GM23338 (cell line): ENCODE measurements at regions not wholly inside any gene's neighbourhood (a gene's known extent, or its start where the extent isn't known, plus 50 kb on each side); places are given as distances from the start of the nearest gene placed in this dataset.

ENCODE experiments used
- ATAC-seq: fragments of 200-7000 bp; cut with Tn5 transposase; 3 replicates; pipeline ENCODE4 v1.9.1; 2020
- DNase-seq: peaks from one replicate; pipeline ENCODE4 v3.0.0-alpha.2; 2015; ENCODE audit warnings: low spot score
- H2AFZ ChIP-seq: fragments of 200-600 bp; sonication (generic); 2 replicates; pipeline ENCODE4 v1.8.0; 2016; ENCODE audit warnings: antibody characterized with exemption, mild to moderate bottlenecking, moderate library complexity
- H3F3A ChIP-seq: fragments of 200-600 bp; sonication (generic); replicated peaks from 2 replicates; pipeline ENCODE4 v1.8.0; 2017; ENCODE audit warnings: antibody characterized with exemption, mixed run types, low read depth
- H3K27ac ChIP-seq: fragments of 200-600 bp; sonication (generic); 2 replicates; pipeline ENCODE4 v1.6.1; 2016; ENCODE audit warnings: low read depth
- H3K27me3 ChIP-seq: fragments of 200-600 bp; sonication (generic); 2 replicates; pipeline ENCODE4 v1.8.0; 2016; ENCODE audit warnings: mild to moderate bottlenecking, mixed run types, moderate library complexity; ENCODE audit not compliant: insufficient read depth
- H3K36me3 ChIP-seq: fragments of 200-600 bp; sonication (generic); 2 replicates; pipeline ENCODE4 v1.8.0; 2016; ENCODE audit warnings: mild to moderate bottlenecking; ENCODE audit not compliant: insufficient read depth
- H3K4me1 ChIP-seq: fragments of 200-600 bp; sonication (generic); 2 replicates; pipeline ENCODE4 v1.8.0; 2016; ENCODE audit warnings: mild to moderate bottlenecking, moderate library complexity; ENCODE audit not compliant: insufficient read depth
- H3K4me2 ChIP-seq: fragments of 200-600 bp; sonication (generic); 2 replicates; pipeline ENCODE4 v1.7.1; 2017; ENCODE audit warnings: mixed run types
- H3K4me3 ChIP-seq: fragments of 200-600 bp; sonication (generic); 2 replicates; pipeline ENCODE4 v1.6.1; 2016; ENCODE audit warnings: mixed run types
- H3K79me2 ChIP-seq: fragments of 200-600 bp; sonication (generic); replicated peaks from 2 replicates; pipeline ENCODE4 v1.8.0; 2017; ENCODE audit warnings: mild to moderate bottlenecking; ENCODE audit not compliant: insufficient read depth
- H3K9me2 ChIP-seq: fragments of 200-600 bp; sonication (generic); 2 replicates; pipeline ENCODE4 v1.8.0; 2017; ENCODE audit not compliant: insufficient read depth
- H4K20me1 ChIP-seq: fragments of 200-600 bp; sonication (generic); replicated peaks from 2 replicates; pipeline ENCODE4 v1.8.0; 2017; ENCODE audit warnings: mild to moderate bottlenecking; ENCODE audit not compliant: insufficient read depth
- H3K27ac Mint-ChIP-seq: 2 replicates; pipeline ENCODE4 v1.8.0; 2020; ENCODE audit warnings: inconsistent platforms, mild to moderate bottlenecking, moderate library complexity, mixed read lengths
- H3K27me3 Mint-ChIP-seq: 3 replicates; pipeline ENCODE4 v1.8.0; 2022; ENCODE audit warnings: low read depth, mild to moderate bottlenecking, moderate library complexity, mixed read lengths, inconsistent platforms; ENCODE audit not compliant: insufficient read depth, poor library complexity
- H3K36me3 Mint-ChIP-seq: 3 replicates; pipeline ENCODE4 v1.8.0; 2021; ENCODE audit warnings: low read depth, mild to moderate bottlenecking, inconsistent platforms, moderate library complexity, mixed read lengths
- H3K4me1 Mint-ChIP-seq: 3 replicates; pipeline ENCODE4 v1.8.0; 2020; ENCODE audit warnings: mild to moderate bottlenecking, inconsistent platforms, mixed read lengths
- H3K4me3 Mint-ChIP-seq: 3 replicates; pipeline ENCODE4 v1.8.0; 2021; ENCODE audit warnings: moderate library complexity, mild to moderate bottlenecking, inconsistent platforms, mixed read lengths
- H3K9me3 Mint-ChIP-seq: 3 replicates; pipeline ENCODE4 v1.8.0; 2020; ENCODE audit warnings: moderate library complexity, mild to moderate bottlenecking, inconsistent platforms, mixed read lengths
- CREB1 ChIP-seq: fragments of 250-450 bp; sonication (Bioruptor Pico); IDR thresholded peaks from 2 replicates; pipeline ENCODE4 v1.5.0; 2020; ENCODE audit warnings: low read depth, mild to moderate bottlenecking, moderate library complexity
- CTCF ChIP-seq, 2 experiments: fragments of 200-600 bp in 1 of 2; sonication (generic) in 1 of 2; conservative IDR thresholded peaks; 2 replicates each; pipeline versions ENCODE4 v1.5.1 to v1.6.1; 2016 to 2017; ENCODE audit warnings: antibody characterized with exemption in 2 of 2, low read depth in 2 of 2, mild to moderate bottlenecking in 2 of 2, moderate library complexity in 1 of 2
- EZH2phosphoT487 ChIP-seq: fragments of 200-600 bp; sonication (generic); IDR thresholded peaks from one replicate; pipeline ENCODE4 v1.8.1; 2018; ENCODE audit warnings: antibody characterized with exemption; ENCODE audit not compliant: unreplicated experiment
- JUNB ChIP-seq: IDR thresholded peaks from one replicate; pipeline ENCODE4 v1.6.1; 2016; ENCODE audit warnings: antibody characterized with exemption; ENCODE audit not compliant: unreplicated experiment
- NANOG ChIP-seq: IDR thresholded peaks from 2 replicates; pipeline ENCODE4 v1.6.1; 2016; ENCODE audit warnings: antibody characterized with exemption, borderline replicate concordance
- POLR2AphosphoS5 ChIP-seq: IDR thresholded peaks from 2 replicates; pipeline ENCODE4 v1.6.1; 2016; ENCODE audit warnings: antibody characterized with exemption, low read depth
- REST ChIP-seq: IDR thresholded peaks from one replicate; pipeline ENCODE4 v1.6.1; 2018; ENCODE audit warnings: antibody characterized with exemption; ENCODE audit not compliant: unreplicated experiment
- ZNF114 ChIP-seq: fragments of 250-450 bp; sonication (Bioruptor Pico); IDR thresholded peaks from 2 replicates; pipeline ENCODE4 v1.5.0; 2020; ENCODE audit warnings: mild to moderate bottlenecking, moderate library complexity
- ZNF331 ChIP-seq: fragments of 250-450 bp; sonication (Bioruptor Pico); IDR thresholded peaks from 2 replicates; pipeline ENCODE4 v1.5.0; 2020; ENCODE audit warnings: low read depth, mild to moderate bottlenecking, moderate library complexity
- TF ChIP-seq, protein P1 (sequence below): IDR thresholded peaks from 2 replicates; pipeline ENCODE4 v1.6.1; 2016; ENCODE audit warnings: antibody characterized with exemption

DNA sequence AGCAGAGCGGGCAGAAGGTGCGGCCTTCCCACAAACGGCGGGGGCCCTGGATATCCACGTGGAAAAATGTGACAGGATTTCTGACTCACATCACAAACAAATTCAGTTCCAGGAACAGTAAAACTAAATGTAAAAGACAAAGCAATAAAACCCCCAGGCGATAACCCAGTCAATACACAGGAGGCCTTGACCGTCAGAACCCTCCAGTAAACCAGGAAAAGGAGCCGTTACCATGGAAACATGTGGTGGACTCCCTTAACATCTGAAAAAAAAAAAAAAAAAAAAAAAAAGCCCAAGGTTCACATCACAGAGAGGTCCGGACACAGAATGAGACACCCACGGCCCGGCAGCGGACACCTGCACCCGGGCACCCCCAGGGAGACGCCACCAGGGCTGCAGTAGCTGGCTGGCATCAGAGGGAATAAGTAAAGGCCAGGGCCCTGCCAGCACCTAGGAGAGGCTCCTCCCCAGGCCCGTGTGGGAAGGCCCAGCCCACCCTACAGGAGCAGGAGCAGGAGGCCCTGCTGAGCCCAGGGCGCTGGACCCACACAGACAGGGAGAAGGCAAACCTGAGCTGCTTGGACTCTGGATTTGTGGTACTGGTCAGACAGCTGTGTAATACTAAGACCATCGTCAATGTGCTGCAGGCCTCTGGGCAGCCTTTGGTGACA, 83.7 kb downstream of the TMEM18 start:
- TF ChIP-seq EZH2phosphoT487 (no peak), CTCF (conservative IDR thresholded peaks at IDR 0.05; ENCODE audit: low read depth in 2 of 2) (no peak)
- no peaks in the 10 kb centered on the region for H3K36me3 ChIP-seq
- peaks cover 8% of the 10 kb centered on the region; the same call in 2 of the 3 replicates for H3K4me1 Mint-ChIP-seq
- peaks cover 5% of the 10 kb centered on the region for H3K27me3 Mint-ChIP-seq
- no peak overlapping the region for H3K4me3 Mint-ChIP-seq
- H3K4me3 ChIP-seq, result no peak overlapping the region
- no peaks in the 10 kb centered on the region for H3K79me2 ChIP-seq
- ATAC-seq (no peak), DNase-seq (no peak)
- H3K9me3 Mint-ChIP-seq, result no peaks in the 10 kb centered on the region
- no peaks in the 10 kb centered on the region for H4K20me1 ChIP-seq
- no peak overlapping the region for H3K4me2 ChIP-seq
- H3K9me2 ChIP-seq, result 0 out of 2 replicates have a peak, but pooled peaks cover 4% of the 10 kb centered on the region
- no peak overlapping the region for H2AFZ ChIP-seq
- no peak overlapping the region for H3K27ac ChIP-seq
- H3K4me1 ChIP-seq, result no peaks in the 10 kb centered on the region
- H3K27me3 ChIP-seq, result no peaks in the 10 kb centered on the region
- H3K27ac Mint-ChIP-seq, result no peak overlapping the region
- no peaks in the 10 kb centered on the region for H3F3A ChIP-seq
- no peaks in the 10 kb centered on the region for H3K36me3 Mint-ChIP-seq

GRCh38 chr2:592737-593136, 84.5 kb downstream of the TMEM18 start:
- Histone ChIP-seq H2AFZ (no peak overlapping the region; the same call in 1 of the 2 replicates), H3K9me2 (0 out of 2 replicates have a peak, but pooled peaks cover 4% of the 10 kb centered on the region), H3K4me2 (no peak overlapping the region), H4K20me1 (no peaks in the 10 kb centered on the region), H3K27ac (no peak overlapping the region), H3K4me1 (no peaks in the 10 kb centered on the region), H3K36me3 (no peaks in the 10 kb centered on the region), H3K79me2 (no peaks in the 10 kb centered on the region), H3K4me3 (no peak overlapping the region), H3K27me3 (no peaks in the 10 kb centered on the region), H3F3A (no peaks in the 10 kb centered on the region)
- Mint-ChIP-seq H3K27me3 (peaks cover 2% of the 10 kb centered on the region), H3K9me3 (no peaks in the 10 kb centered on the region), H3K4me3 (no peak overlapping the region), H3K4me1 (peaks cover 8% of the 10 kb centered on the region; the same call in 2 of the 3 replicates), H3K27ac (no peak overlapping the region), H3K36me3 (no peaks in the 10 kb centered on the region)
- no peak for ATAC-seq
- TF ChIP-seq, protein P1, sequence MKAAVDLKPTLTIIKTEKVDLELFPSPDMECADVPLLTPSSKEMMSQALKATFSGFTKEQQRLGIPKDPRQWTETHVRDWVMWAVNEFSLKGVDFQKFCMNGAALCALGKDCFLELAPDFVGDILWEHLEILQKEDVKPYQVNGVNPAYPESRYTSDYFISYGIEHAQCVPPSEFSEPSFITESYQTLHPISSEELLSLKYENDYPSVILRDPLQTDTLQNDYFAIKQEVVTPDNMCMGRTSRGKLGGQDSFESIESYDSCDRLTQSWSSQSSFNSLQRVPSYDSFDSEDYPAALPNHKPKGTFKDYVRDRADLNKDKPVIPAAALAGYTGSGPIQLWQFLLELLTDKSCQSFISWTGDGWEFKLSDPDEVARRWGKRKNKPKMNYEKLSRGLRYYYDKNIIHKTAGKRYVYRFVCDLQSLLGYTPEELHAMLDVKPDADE, result no peak
- TF ChIP-seq POLR2AphosphoS5, result no peak
- no peak for TF ChIP-seq ZNF331 (CRISPR knock-in tag)
- TF ChIP-seq NANOG, result no peak
- TF ChIP-seq REST, result no peak
- no peak for TF ChIP-seq CTCF (conservative IDR thresholded peaks at IDR 0.05; ENCODE audit: low read depth in 2 of 2)
- TF ChIP-seq CREB1 (CRISPR knock-in tag), result no peak
- no peak for TF ChIP-seq JUNB
- TF ChIP-seq ZNF114, result no peak
- DNase-seq, result no peak
